ENCODE measurements at regions not wholly inside any gene's neighbourhood (a gene's known extent, or its start where the extent isn't known, plus 50 kb on each side); places are given as distances from the start of the nearest gene placed in this dataset.

DNA sequence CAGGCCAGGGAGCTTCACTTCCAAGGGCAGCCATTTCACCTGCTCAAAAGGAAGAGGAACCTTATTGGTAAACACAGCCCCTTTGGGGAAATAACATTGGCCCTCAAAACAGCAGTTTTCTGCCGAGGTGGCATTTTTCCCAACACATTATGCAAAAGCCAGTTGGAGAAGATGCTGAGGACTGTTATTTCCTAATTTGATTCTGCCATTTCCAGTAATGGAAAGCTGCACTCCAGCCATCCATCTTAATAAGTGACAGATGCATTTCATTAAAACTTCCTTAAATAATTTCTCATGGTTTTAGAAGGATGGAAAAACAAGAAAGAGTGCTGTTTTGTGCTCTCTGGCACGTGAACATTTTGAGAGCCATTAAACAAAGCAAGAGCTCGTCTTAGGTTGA is 55.9 kb upstream of the ALK start:
- TF ChIP-seq, protein P1, sequence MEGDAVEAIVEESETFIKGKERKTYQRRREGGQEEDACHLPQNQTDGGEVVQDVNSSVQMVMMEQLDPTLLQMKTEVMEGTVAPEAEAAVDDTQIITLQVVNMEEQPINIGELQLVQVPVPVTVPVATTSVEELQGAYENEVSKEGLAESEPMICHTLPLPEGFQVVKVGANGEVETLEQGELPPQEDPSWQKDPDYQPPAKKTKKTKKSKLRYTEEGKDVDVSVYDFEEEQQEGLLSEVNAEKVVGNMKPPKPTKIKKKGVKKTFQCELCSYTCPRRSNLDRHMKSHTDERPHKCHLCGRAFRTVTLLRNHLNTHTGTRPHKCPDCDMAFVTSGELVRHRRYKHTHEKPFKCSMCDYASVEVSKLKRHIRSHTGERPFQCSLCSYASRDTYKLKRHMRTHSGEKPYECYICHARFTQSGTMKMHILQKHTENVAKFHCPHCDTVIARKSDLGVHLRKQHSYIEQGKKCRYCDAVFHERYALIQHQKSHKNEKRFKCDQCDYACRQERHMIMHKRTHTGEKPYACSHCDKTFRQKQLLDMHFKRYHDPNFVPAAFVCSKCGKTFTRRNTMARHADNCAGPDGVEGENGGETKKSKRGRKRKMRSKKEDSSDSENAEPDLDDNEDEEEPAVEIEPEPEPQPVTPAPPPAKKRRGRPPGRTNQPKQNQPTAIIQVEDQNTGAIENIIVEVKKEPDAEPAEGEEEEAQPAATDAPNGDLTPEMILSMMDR (IDR thresholded peaks at IDR 0.05) = no peak
- TF ChIP-seq POLR2A (IDR thresholded peaks at IDR 0.05; ENCODE audit: low read depth) = no peak
- no peak for TF ChIP-seq EP300 (IDR thresholded peaks at IDR 0.05)

Measured in esophagus muscularis mucosa (tissue), 4 donors.